Activated CD4-positive, CD25-positive, alpha-beta regulatory T cell treated with anti-CD3 and anti-CD28 coated beads, Interleukin-2, amount 50 U/mL, for 16 hours (primary cell): ENCODE measurements at regions not wholly inside any gene's neighbourhood (a gene's known extent, or its start where the extent isn't known, plus 50 kb on each side); places are given as distances from the start of the nearest gene placed in this dataset.

ENCODE experiments used
- DNase-seq: peaks from one replicate; pipeline ENCODE4 v3.0.0-alpha.2; 2020; ENCODE audit warnings: low read depth, low spot score

DNA sequence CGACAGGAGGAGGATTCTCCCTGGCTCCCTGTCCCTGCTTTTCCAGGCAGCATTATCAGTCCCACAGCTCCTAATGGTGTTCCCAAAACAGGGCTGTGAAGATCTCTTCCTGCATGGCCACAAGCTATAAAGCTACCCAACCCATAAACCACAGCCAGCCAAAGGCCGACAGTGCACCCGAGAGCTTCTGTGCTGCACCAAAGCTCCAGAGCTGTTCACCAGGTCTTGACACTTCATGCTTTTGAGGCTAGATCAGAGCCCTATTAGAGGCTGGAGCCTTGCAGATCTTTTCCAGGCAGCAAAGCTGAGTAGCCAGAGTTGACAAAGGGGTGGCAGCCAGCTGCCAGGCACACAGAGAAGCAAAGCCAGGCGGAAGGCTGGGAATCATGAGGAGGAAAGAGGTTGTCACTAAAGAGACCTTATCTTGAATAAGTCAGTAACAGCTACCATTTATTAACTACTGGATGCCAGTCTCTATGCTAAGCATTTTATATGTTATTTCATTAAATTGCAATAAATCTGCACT, 180.4 kb downstream of the KATNAL1 start:
- DNase-seq: no peak

DNA sequence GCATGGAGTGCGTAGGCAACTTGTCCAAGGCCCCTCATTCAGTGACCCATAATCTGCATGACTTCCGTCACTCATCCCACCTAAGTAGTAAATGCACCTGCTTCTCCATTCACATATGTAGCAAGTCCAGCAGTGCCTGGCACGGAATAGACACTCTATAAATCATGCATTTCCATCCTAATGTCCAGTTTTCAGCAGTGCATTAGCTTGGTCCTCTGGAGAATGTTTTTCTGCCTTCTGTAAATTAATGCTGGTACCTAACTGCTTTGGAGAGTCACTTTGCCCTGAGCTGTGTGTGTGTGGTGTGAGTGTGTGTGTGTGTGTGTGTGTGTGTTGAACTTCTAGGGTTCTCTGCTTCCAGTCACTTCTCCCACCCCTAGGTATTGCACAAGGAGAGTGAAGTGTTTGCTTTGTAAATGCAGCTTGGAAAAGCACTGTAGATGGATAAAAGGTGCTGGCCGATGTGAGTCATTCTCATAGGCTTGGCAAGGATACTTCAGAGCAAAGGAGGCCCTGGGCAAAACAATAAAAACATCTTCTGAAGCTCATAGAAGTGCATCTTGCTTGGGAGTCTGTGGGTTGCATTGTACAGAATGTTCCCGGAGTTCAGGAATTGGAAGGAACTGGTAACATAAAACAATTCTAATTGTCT, 181.8 kb downstream of the KATNAL1 start:
- DNase-seq: no peak

DNA sequence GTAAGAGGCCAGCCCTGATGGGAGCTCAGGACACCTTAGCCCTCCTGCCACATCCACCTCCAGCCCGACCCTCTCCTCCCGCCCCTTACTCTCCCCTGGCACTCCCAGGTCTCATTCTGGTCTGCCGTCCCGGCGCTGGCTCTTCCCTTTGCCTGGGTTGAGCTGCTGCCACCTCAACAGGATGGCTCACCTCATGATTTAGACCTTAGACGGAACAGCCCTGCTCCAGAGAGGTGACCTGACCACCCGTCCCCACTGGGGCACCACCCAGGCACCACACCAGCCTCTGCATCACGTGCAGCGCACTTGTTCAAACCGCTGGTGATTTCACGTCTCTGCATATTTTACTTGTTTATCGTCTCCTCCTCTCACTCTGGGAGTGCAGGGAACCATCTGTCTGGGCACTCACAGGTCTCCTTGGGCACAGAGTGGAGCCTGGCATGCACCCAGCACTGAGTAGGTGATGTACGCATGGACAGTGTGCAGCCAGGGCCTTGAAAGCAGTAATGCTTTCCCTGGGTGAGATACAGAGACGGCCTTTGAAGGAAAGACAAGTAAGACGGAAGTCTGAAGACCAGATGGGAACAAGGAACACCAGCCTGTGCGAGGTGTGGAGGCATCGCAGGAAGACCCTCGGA, 183.1 kb downstream of the KATNAL1 start:
- no peak for DNase-seq

DNA sequence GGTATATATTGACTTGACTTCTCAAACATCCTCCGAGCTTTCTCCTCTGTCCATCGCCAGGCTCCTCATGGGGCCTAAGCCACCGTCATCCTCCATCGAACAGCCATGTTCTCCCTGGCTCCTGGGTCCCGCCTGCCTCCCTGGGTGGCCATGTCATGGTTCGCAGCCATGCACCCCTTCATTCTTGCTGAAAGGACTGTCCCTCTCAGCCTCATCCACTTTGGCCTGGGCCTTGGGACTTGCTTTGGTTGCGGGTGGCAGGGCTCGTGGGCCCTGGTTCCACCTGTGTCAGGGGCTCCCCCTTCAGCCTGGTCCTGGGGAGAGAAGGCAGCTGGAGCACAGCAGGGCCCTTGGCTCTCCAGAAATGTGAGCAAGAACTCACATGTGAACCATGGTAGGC, 183.8 kb downstream of the KATNAL1 start:
- DNase-seq: no peak

DNA sequence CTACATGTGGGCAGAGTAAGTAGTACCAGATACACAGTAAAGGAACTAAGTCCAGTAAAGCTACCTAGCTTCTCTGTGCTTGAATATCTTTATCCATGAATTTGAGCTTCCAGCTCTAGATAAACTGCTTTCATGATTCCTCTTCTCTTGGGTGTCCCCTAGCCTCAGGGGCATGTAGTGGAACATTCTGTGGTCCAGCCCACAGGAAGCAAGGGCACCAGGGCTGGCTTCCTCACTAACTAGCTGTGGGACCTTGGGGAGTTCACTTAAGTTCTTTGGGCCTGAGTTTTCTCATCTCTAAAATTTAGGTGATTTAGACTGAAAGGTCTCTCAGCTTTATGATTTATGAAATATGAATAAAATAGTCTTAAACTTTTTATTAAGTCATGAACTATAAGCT, 185.7 kb downstream of the KATNAL1 start:
- no peak for DNase-seq

DNA sequence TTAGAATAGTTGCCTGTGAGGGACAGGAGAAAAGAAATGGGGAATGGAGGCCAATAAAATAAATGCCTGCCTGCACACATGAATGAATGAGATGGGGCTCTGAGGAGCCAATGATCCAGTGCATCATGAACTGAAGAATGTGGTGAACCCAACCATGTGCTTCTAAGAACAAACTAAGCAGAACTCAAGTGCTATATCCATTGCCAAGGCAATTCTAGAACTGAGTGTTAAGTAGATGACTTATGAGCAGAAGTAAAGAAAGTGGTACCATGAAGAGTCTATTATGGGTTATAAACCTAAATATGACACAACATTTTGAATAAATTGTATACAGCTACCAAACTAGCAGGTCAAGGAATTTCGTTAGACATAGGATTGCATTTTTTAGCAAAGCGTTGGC, 186.1 kb downstream of the KATNAL1 start:
- DNase-seq: no peak

DNA sequence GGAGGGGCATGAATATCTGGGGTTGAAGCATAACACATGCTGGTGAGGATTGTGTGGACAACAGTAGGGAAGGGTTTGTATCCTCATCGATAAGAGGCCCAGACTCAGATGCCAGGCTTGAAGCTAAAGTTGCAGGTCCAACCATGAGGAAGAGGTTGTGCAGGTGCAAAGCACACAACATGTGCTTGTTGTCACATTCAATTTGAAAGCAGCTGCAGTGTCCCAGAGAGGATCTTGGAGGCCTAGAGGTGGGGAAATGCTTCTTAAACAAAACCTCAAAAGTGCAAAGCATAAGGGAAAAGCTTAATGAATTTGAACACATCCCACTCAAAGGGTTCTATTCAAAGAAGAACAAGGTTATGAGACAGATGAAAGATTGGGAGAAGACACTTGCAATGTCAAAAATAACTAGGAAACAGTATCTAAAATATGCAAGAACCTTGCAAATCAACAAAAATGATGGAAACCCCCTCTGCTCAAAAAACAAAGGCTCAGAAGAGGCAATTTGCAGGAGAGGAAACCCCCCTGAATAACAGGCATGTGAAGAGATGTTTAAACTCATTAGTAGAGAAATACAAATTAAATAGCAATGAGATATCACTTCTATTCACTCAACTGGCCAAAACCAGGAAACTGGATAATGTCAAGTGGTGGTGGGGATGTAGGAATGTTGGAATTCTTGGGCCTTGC, 187.1 kb downstream of the KATNAL1 start:
- no peak for DNase-seq

DNA sequence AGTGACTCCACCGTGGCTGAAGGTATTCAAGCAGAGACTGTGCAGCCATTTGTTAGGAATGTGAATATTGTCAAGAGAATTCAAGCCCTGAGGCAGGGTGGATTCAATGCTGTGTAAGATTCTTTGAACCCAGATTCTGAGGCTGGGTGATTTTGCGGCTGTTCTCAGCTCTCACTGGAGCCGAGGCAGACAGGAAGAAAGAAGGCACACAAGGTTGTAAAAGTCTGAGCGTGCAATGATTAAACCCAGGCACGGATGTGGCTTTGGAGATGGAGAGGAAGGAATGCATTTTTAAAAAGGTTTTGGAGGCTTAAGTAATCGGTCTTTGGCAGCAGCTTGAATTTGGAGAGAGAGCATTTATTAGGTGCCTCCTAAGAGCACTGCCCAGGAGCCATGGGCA, 187.9 kb downstream of the KATNAL1 start:
- no peak for DNase-seq

DNA sequence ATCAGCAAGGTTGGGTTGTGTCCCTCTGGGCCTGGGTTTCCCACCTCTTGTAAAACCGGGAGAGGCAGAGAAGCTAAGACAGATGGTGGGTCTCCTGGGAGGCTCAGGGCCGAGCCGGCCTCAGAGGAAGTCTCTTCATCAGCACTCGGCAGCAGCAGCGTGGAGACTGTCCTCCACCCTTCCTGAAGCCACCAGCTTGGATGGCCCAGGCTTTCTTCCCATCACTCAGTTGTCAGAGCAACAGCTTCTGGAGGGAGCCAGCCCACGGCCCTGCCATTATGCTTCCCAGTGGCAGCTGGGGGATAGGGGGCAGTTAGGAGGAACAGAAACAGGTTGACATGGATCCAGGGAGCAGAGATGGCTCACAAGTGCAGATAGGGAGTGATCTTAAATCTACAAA, 191.0 kb downstream of the KATNAL1 start:
- DNase-seq: no peak

DNA sequence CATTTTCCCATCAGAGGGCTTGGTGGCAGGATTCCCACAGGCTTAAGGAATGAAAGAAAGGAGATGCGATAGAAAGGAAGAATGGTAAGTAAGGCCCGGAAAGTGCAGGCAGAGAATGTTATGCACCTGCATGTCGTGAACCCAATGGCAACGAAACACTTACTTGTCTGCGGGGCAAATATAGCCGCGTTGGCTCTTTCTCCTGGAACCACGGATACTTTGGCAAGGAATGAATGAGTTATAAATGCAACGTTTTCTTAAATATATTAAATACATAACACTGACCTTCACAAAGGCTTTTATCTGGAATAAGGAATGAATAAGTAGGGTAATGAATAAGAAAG, 192.1 kb downstream of the KATNAL1 start:
- DNase-seq: no peak

DNA sequence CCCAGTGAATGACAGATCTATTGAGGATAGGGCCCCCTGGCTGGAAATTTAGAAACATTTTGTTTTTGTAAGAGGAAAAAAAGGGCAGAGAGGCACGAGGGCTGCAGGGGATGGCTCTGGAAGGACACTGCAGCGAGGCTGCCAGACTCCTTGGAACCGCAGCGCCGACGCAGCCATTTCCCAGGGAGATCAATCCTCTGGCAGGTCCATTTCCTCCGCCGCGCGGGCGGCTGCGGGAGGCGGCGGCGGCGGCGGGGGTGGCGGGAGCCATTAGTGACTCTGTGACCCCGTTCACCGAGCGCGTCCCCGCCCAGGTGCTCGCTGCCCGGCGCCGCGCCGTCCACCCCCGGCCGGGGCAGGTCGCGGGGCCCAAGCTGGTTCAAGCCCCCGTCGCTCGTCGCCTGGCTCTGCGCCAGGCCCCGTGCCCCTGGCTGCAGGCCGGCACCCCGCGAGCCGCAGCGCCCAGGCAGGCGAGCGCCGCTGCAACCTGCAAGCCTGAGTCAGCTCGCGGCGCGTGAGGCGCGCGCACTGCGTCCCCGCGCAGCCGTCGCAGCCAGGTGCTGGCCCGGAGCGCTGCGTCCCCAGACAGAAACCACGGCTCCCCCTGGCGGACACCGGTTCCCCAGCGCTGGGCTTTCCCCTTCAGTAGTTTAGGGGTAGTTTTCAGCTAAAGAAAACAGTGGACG, 192.6 kb downstream of the KATNAL1 start:
- peak; percentile 76 for DNase-seq

DNA sequence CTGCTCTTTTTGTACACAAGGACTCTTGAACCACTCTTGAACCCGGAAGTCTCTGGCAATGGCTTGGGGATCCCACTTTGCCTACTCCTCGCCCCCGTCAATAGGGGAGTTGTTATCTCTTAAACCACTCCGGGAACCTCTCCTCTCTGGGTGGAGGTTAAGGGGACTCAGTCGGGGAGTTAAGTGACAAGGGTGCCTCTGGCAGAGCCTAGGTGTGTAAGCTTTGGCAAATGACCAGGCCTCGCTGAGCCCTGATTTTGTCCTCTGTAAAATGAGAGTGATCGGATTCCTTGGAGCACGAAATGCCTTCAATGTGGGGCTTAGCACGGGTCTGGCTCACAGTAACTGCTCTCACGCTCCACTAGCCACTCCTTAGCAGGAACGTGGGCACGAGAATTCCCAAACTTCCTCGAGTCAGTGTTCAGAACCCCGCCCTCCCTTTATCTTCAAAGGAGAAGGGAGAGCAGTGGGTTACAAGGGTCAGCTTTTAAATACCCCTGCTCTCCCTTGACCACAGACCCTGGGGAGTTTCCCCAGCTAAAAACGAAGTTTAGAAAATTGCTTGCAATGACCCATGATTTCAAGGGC, 193.3 kb downstream of the KATNAL1 start:
- DNase-seq: no peak

DNA sequence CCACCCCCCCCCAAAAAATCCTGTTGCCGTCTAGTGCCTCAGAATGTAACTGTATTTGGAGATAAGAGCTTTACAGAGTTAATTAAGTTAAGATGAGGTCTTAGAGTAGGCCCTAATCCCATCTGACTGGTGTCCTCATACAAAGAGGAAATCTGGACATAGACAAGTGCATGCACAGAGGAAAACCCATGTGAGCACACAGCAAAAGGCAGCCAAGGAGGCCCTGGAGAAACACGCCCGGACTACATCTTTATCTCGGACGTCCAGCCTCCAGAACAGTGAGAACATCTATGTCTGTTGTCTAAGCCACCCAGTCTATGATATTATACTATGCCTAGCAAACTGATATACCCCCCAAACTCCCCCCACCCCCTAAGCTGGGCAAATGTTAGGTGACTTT, 193.8 kb downstream of the KATNAL1 start:
- no peak for DNase-seq

DNA sequence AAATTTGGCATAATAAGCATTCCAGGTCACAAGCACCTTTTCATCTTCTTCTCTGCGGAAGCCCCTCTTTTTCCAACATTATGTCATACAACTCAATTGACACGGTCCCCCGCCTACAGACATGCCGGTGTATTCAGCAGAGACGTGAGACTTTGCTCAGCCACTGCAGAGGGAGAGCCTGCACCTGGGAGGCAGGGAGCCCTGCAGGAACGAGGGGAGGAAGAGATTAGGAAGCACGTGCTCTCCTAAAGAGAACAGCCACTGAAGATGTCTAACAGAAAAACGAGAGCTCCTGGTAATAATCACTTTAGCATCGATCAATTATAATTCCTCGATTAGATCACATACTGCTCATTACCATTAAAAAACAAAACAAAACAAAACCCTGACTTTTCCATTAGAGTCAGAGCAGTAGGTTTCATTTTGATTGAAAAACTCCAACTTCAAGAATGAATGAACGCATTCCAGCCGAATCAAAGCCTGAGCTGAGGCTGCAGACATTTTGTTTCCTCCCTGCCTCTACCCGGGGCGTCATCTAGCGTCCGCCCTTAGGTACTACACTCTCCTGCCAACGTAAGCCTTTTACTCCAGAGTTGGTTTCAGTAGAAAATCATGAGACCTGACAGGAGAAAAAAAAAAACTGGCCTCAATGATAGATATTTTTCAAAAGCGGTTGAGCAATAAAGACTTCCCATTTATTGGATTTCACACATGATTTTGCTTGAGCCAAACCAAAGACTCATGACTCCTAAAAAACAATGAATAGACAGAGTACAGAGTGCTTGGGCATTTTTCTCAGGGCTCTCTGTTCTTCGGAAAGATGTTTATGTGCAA, 194.5 kb downstream of the KATNAL1 start:
- peak; percentile 61 for DNase-seq

DNA sequence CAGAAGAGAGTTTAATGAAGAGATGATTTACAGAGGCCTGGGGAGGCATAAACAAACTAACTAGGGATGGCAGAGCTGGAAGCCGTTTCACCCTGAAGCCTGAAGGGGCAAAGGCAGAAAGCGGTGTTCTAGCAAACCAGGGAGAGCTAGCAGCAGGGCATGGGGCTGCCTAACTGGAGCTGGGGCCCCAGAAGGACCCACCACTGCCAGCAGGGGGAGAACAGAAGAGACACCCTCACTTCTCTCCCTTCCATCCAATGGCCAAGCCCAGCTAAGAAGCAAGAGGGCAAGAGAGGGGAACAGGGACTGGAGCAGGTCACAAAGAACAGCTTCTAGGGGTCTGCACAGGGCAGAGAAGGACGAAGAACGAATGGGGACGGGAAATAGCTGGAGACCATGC, 195.5 kb downstream of the KATNAL1 start:
- no peak for DNase-seq

DNA sequence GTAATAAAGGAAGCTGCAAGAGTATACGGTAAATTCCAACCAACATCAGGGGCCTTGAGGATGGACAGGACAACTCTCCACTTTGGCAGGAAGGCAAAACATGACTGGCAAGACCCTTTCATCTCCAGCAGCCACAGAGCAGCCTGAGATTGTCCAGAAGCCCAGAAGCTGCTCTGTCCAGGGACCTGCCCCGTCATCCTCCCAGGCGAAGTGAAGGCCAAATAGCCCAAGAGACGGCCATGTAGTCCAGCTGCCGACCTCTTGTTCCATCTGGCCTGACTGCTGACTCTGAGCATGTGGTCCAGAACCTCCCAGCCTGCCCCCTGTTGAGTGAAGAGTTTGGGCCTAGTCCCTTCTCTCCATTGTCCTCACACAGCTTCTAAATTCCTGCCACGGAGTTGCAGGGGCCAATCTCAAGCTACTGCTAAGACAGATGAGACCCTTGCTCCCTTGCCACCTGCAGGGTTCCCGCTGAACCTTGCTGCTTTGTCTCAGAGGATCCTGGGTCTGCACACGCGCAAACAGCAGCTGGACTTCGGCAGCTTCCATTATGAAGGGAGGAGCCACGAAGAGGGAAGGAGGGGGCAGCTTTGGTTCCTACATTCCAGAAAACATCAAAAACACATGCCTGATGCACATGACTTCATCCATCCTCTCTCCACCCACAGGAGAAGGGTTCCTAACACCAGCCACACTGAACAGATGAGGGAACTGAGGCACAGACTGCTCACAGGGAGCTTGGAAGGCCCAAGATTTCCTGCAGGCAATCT, 196.9 kb downstream of the KATNAL1 start:
- no peak for DNase-seq

DNA sequence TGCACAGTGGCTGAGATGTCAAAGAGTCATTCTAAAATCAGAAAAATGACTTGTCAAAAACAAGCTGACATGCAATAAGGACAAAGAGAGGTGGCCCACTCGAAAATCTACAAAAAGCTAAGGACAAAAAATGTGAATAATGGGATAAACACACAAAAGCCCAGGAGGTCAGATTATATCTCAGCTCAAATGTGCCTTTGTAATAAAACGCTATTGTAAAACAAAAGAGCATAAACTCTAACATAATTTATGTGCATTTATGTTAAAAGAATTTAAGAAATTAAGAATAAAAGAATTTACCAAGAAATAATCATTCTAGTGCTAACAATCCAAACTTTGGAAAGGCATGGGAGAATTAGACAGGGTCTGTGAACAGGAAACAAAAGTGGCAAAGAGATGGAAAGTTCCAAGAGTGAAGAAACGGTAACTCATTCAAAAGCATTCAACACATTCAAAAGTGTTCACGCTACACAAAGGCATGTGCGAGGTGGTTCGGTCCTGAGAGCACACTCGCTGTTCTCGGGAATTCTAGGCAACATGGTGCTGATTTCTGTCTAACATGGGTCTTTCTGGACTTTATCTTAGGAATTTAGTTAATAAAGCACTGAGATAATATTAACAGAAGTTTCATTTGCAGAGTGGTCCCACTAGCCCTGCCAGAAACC, 197.7 kb downstream of the KATNAL1 start:
- DNase-seq: no peak

DNA sequence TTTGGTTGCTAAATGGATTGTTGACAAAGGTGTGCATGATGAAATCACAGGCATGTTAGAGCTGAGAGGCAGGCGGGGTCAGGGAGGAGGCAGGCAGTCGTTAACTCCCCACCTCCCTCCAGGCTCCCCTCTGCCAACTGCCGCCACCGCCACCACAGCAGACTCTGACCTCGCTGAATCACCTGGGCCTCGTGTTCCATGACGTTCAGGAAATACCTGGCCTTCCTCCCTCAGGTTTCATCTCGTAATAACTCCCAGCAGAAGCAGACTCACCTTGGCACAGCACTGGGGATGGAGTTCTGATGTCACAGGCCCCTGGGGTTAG, 198.5 kb downstream of the KATNAL1 start:
- no peak for DNase-seq

DNA sequence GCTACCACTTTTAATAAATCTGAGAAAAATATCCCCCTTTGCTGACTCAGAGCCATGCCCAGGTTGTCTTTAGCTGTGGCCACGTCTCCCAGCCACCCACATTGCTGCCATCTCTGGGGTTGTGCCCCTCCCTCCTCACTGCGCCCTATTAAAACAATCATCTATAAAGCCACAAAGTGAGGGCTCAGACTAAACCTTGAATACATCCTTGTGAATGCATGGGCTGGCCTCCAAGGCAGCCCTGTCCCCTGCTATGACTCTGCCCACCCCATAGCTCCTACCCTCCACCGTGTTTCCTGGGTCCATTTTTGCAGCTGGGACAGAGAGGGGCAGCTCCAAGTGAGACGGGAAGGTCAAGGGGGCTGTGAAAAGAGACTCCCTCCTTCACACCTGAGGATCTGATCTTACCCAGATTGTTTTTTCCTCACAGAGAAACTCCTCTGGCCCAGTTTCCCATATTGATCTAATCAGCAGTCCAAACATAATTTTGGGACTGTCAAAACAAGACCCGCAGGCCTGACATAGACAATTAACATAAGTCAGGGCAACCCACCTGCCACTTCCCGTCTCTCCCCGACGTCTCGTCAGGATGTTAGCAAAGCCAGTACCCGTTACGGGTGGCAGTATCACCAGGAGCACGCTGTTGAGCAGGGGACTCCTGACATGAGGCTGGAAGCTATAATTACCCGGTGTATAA, 199.0 kb downstream of the KATNAL1 start:
- no peak for DNase-seq
